HCT116 (cell line): ENCODE measurements at regions not wholly inside any gene's neighbourhood (a gene's known extent, or its start where the extent isn't known, plus 50 kb on each side); places are given as distances from the start of the nearest gene placed in this dataset.
"Not testable (repeated sequence)": the region's sequence is repeated elsewhere in the genome, so short reads cannot be mapped to it uniquely, and the experiment has no call there.

Experiments used
- ATAC-seq: fragments of 200-7000 bp; cut with Tn5 transposase; 2 replicates; pipeline ENCODE4 v1.9.1; 2020; ENCODE audit warnings: mild to moderate bottlenecking, moderate library complexity
- BruUV-seq: library from RNA; stranded (reverse); fragments of 400-500 nt; replicated peaks from 2 replicates; lab custom pipeline; 2021; lab: Mats Ljungman, UMichigan
- CTCF ChIA-PET: fragments of 300-600 bp; sonication (Branson Sonifier 250); formaldehyde crosslinking; loops from one replicate; lab custom pipeline; 2021; ENCODE audit warnings: antibody characterized with exemption; lab: Charles Lee
- POLR2A ChIA-PET: fragments of 300-600, 350-600 bp; sonication (Branson Sonifier 250); formaldehyde crosslinking; loops from one replicate; lab custom pipeline; 2021; ENCODE audit warnings: antibody characterized with exemption; lab: Charles Lee
- RAD21 ChIA-PET, 2 experiments: fragments of 300-600 bp; sonication (Branson Sonifier 250); formaldehyde crosslinking; loops; one replicate each; lab custom pipeline; 2023; ENCODE audit warnings: low total read pairs in 2 of 2; ENCODE audit not compliant: uncharacterized antibody in 2 of 2, unreplicated experiment in 2 of 2, low non-redundant PET in 1 of 2; lab: Charles Lee
- DNase-seq: peaks from one replicate; pipeline ENCODE4 v3.0.0-alpha.2; 2010; ENCODE audit warnings: low read depth, low spot score
- H2AFZ ChIP-seq: fragments of 200-600 bp; shearing (Covaris generic), sonication (generic); 2 replicates; pipeline ENCODE4 v1.6.1; 2017; ENCODE audit warnings: low read depth, mixed run types, mixed read lengths, antibody characterized with exemption, low read length; ENCODE audit not compliant: poor library complexity, severe bottlenecking
- H3K27ac ChIP-seq: 2 replicates; pipeline ENCODE4 v1.5.1; 2012; ENCODE audit warnings: low read depth, low read length
- H3K27me3 ChIP-seq: fragments of 200-600 bp; sonication (generic); 2 replicates; pipeline ENCODE4 v1.6.1; 2016; ENCODE audit warnings: mixed run types, low read length, mixed read lengths; ENCODE audit not compliant: insufficient read depth
- H3K36me3 ChIP-seq, 2 experiments: fragments of 200-500 bp in 1 of 2; fragments of 200-600 bp in 1 of 2; sonication (Bioruptor generic) in 1 of 2; sonication (generic) in 1 of 2; 2 replicates each; pipeline versions ENCODE4 v1.5.1 to v1.6.1; 2014 to 2016; ENCODE audit warnings: low read length in 2 of 2, inconsistent platforms in 1 of 2, mixed read lengths in 1 of 2, mixed run types in 1 of 2; ENCODE audit not compliant: insufficient read depth in 2 of 2, control insufficient read depth in 1 of 2
- H3K4me1 ChIP-seq, 2 experiments: fragments of 200-600 bp in 1 of 2; sonication (generic) in 1 of 2; 2 replicates each; pipeline versions ENCODE4 v1.5.1 to v1.6.1; 2012 to 2017; ENCODE audit warnings: low read length in 2 of 2, inconsistent platforms in 1 of 2, mild to moderate bottlenecking in 1 of 2, mixed read lengths in 1 of 2, mixed run types in 1 of 2, moderate library complexity in 1 of 2; ENCODE audit not compliant: insufficient read depth in 2 of 2, control insufficient read depth in 1 of 2
- H3K4me2 ChIP-seq: fragments of 200-600 bp; sonication (generic); 2 replicates; pipeline ENCODE4 v1.6.1; 2017; ENCODE audit warnings: mixed run types, low read length, mixed read lengths
- H3K4me3 ChIP-seq, 2 experiments: fragments of 200-600 bp in 1 of 2; sonication (generic) in 1 of 2; replicated peaks in 1 of 2; 2 replicates each; pipeline ENCODE4 v1.5.1; 2011 to 2016; ENCODE audit warnings: low read length in 2 of 2, control low read depth in 1 of 2, low read depth in 1 of 2, mild to moderate bottlenecking in 1 of 2, mixed read lengths in 1 of 2, mixed run types in 1 of 2
- H3K79me2 ChIP-seq: fragments of 200-600 bp; sonication (generic); 2 replicates; pipeline ENCODE4 v1.6.1; 2017; ENCODE audit warnings: mild to moderate bottlenecking, mixed run types, low read length, moderate library complexity, mixed read lengths; ENCODE audit not compliant: insufficient read depth
- H3K9ac ChIP-seq: fragments of 200-600 bp; sonication (generic); 2 replicates; pipeline ENCODE4 v1.6.1; 2016; ENCODE audit warnings: low read length, mixed read lengths
- H3K9me2 ChIP-seq: fragments of 200-600 bp; sonication (generic), shearing (Covaris generic); 2 replicates; pipeline ENCODE4 v1.6.1; 2017; ENCODE audit warnings: mixed run types, mild to moderate bottlenecking, moderate library complexity; ENCODE audit not compliant: insufficient read depth
- H3K9me3 ChIP-seq, 2 experiments: fragments of 200-500 bp in 1 of 2; fragments of 200-600 bp in 1 of 2; sonication (Bioruptor generic) in 1 of 2; sonication (generic) in 1 of 2; 2 replicates each; pipeline ENCODE4 v1.6.1; 2014 to 2017; ENCODE audit warnings: low read length in 2 of 2, mixed read lengths in 2 of 2, inconsistent platforms in 1 of 2, low read depth in 1 of 2, mild to moderate bottlenecking in 1 of 2, mixed run types in 1 of 2, moderate library complexity in 1 of 2; ENCODE audit not compliant: control insufficient read depth in 1 of 2, insufficient read depth in 1 of 2
- H4K20me1 ChIP-seq: fragments of 200-600 bp; sonication (generic), shearing (Covaris generic); 2 replicates; pipeline ENCODE4 v1.6.1; 2017; ENCODE audit warnings: mixed run types, mild to moderate bottlenecking, moderate library complexity; ENCODE audit not compliant: insufficient read depth
- CEBPB ChIP-seq: IDR thresholded peaks from 2 replicates; pipeline ENCODE4 v1.6.1; 2012; ENCODE audit warnings: low read depth
- MAX ChIP-seq: IDR thresholded peaks from 2 replicates; pipeline ENCODE4 v1.6.1; 2012
- YY1 ChIP-seq: IDR thresholded peaks from 2 replicates; pipeline ENCODE4 v1.6.1; 2011; ENCODE audit warnings: low read length, low read depth, moderate library complexity, mild to moderate bottlenecking; ENCODE audit not compliant: insufficient replicate concordance; ENCODE audit errors: extremely low read depth
- ZNF274 ChIP-seq: fragments of 200-500 bp; sonication (Bioruptor generic); IDR thresholded peaks from 2 replicates; pipeline ENCODE4 v1.6.1; 2014; ENCODE audit warnings: mild to moderate bottlenecking, low read depth, low read length, inconsistent platforms
- intact Hi-C: fragments of 100-400 bp; cut with micrococcal nuclease; formaldehyde crosslinking; loops from 2 replicates; pipeline ENCODE4 v1.10.0; 2022

- DNase-seq = no peak
- Histone ChIP-seq H3K27me3 (peaks cover 59% of the 10 kb centered on the region), H3K9me2 (no peaks in the 10 kb centered on the region), H3K9ac (no peak overlapping the region), H3K79me2 (no peaks in the 10 kb centered on the region), H3K4me1 (no peaks in the 10 kb centered on the region), H4K20me1 (no peaks in the 10 kb centered on the region), H2AFZ (no peak overlapping the region), H3K36me3 (no peaks in the 10 kb centered on the region), H3K4me3 (no peak overlapping the region), H3K4me2 (no peak overlapping the region), H3K27ac (no peak overlapping the region), H3K9me3 (no peaks in the 10 kb centered on the region)
- no peak for TF ChIP-seq MAX
- no peak for TF ChIP-seq YY1
- ChIA-PET POLR2A (no interaction called here), RAD21 (no interaction called here), CTCF (no interaction called here)
- intact Hi-C loops = no loop called here
- ATAC-seq = no peak
- no TSS peak for BruUV-seq
Observed at GRCh38 chr10:15954188-15954587, 93.9 kb upstream of the MINDY3 start.

- no peak for ATAC-seq
- TF ChIP-seq YY1 (no peak), ZNF274 (no peak), CEBPB (no peak)
- TF ChIP-seq, all 23 proteins: peak for 0
- no peaks in the 10 kb centered on the region for H3K9me2 ChIP-seq
- ChIA-PET POLR2A (no interaction called here), RAD21 (no interaction called here), CTCF (no interaction called here)
- intact Hi-C loops = no loop called here
- H3K4me2 ChIP-seq = no peak overlapping the region
- H3K27me3 ChIP-seq = peaks cover 35% of the 10 kb centered on the region
- no peak overlapping the region for H2AFZ ChIP-seq
- no peaks in the 10 kb centered on the region for H3K4me1 ChIP-seq
- no peaks in the 10 kb centered on the region; a peak in 1 of 4 replicates for H3K9me3 ChIP-seq
- no peaks in the 10 kb centered on the region for H4K20me1 ChIP-seq
- DNase-seq = no peak
- no peak overlapping the region for H3K27ac ChIP-seq
- H3K4me3 ChIP-seq = no peak overlapping the region
- no peaks in the 10 kb centered on the region for H3K79me2 ChIP-seq
- no peak overlapping the region for H3K9ac ChIP-seq
- no peaks in the 10 kb centered on the region for H3K36me3 ChIP-seq
- BruUV-seq = no TSS peak
Observed at GRCh38 chr10:15960277-15960676, 100.0 kb upstream of the MINDY3 start.

GRCh38 chr10:15972736-15973135 lies 112.4 kb upstream of the MINDY3 start:
- H4K20me1 ChIP-seq, RAD21 ChIA-PET, POLR2A ChIA-PET, H3K4me2 ChIP-seq, BruUV-seq, DNase-seq, H3K9me3 ChIP-seq, H3K4me1 ChIP-seq, H3K27ac ChIP-seq, H3K9me2 ChIP-seq, ATAC-seq, H3K4me3 ChIP-seq, intact Hi-C loops, CTCF ChIA-PET, H2AFZ ChIP-seq, H3K36me3 ChIP-seq, H3K9ac ChIP-seq, H3K79me2 ChIP-seq: not testable (repeated sequence)
- H3K27me3 ChIP-seq = peaks cover 47% of the 10 kb centered on the region
